ENCODE measurements at regions not wholly inside any gene's neighbourhood (a gene's known extent, or its start where the extent isn't known, plus 50 kb on each side); places are given as distances from the start of the nearest gene placed in this dataset.

GRCh38 chr5:92455011-92455410 is 1071.9 kb upstream of the ARRDC3 start:
- Histone ChIP-seq H3K9me2 (ENCODE audit: insufficient read depth, low read length) (no peaks in the 10 kb centered on the region), H3K4me3 (ENCODE audit: low read depth, low read length, poor library complexity, severe bottlenecking) (no peak overlapping the region), H3K79me2 (ENCODE audit: insufficient read depth, low read depth, low read length) (no peaks in the 10 kb centered on the region), H3K4me2 (ENCODE audit: low read length) (no peak overlapping the region), H3K27ac (ENCODE audit: low read depth, low read length, poor library complexity, severe bottlenecking) (no peak overlapping the region), H3K36me3 (ENCODE audit: insufficient read depth, low read length) (no peaks in the 10 kb centered on the region), H3K9me3 (ENCODE audit: low read length) (no peaks in the 10 kb centered on the region), H2AFZ (ENCODE audit: low read length) (no peak overlapping the region), H3K4me1 (ENCODE audit: insufficient read depth, low read length, poor library complexity, severe bottlenecking) (no peaks in the 10 kb centered on the region), H4K20me1 (ENCODE audit: insufficient read depth, low read length) (no peaks in the 10 kb centered on the region)
- intact Hi-C loops (cut with micrococcal nuclease; ENCODE audit: unreplicated experiment), result no loop called here
- TF ChIP-seq EZH2phosphoT487 (IDR thresholded peaks at IDR 0.05; ENCODE audit: borderline replicate concordance, low read depth, low read length) (no peak), CTCF (conservative IDR thresholded peaks at IDR 0.05; ENCODE audit: low read length) (no peak)
- CTCF ChIA-PET (ENCODE audit: unreplicated experiment), result no interaction called here
- no peak for DNase-seq (ENCODE audit: low spot score)
- POLR2A ChIA-PET, result interaction anchor here (0.6 kb wide), 1 partner anchor 830 kb away, joined by 3 read pairs; no protein-coding TSS in a partner anchor
- no TSS peak for BruUV-seq (replicated peaks)

- Histone ChIP-seq H3K79me2 (ENCODE audit: insufficient read depth, low read depth, low read length) (no peaks in the 10 kb centered on the region), H3K27ac (ENCODE audit: low read depth, low read length, poor library complexity, severe bottlenecking) (no peak overlapping the region), H3K4me3 (ENCODE audit: low read depth, low read length, poor library complexity, severe bottlenecking) (no peak overlapping the region), H3K9me2 (ENCODE audit: insufficient read depth, low read length) (no peaks in the 10 kb centered on the region), H3K36me3 (ENCODE audit: insufficient read depth, low read length) (no peaks in the 10 kb centered on the region), H4K20me1 (ENCODE audit: insufficient read depth, low read length) (no peaks in the 10 kb centered on the region), H2AFZ (ENCODE audit: low read length) (no peak overlapping the region), H3K4me2 (ENCODE audit: low read length) (no peak overlapping the region), H3K4me1 (ENCODE audit: insufficient read depth, low read length, poor library complexity, severe bottlenecking) (no peaks in the 10 kb centered on the region), H3K9me3 (ENCODE audit: low read length) (no peaks in the 10 kb centered on the region)
- ChIA-PET POLR2A (no interaction called here), CTCF (ENCODE audit: unreplicated experiment) (no interaction called here)
- intact Hi-C loops (cut with micrococcal nuclease; ENCODE audit: unreplicated experiment), result no loop called here
- TF ChIP-seq EZH2phosphoT487 (IDR thresholded peaks at IDR 0.05; ENCODE audit: borderline replicate concordance, low read depth, low read length) (no peak), CTCF (conservative IDR thresholded peaks at IDR 0.05; ENCODE audit: low read length) (no peak)
- no TSS peak for BruUV-seq (replicated peaks)
- no peak for DNase-seq (ENCODE audit: low spot score)
Measured at GRCh38 chr5:92444888-92445287, 1061.8 kb upstream of the ARRDC3 start.

GRCh38 chr5:92435781-92436180 is 1052.7 kb upstream of the ARRDC3 start:
- Histone ChIP-seq H3K4me2 (ENCODE audit: low read length) (no peak overlapping the region), H3K36me3 (ENCODE audit: insufficient read depth, low read length) (no peaks in the 10 kb centered on the region), H3K9me2 (ENCODE audit: insufficient read depth, low read length) (no peaks in the 10 kb centered on the region), H3K4me3 (ENCODE audit: low read depth, low read length, poor library complexity, severe bottlenecking) (no peak overlapping the region), H3K4me1 (ENCODE audit: insufficient read depth, low read length, poor library complexity, severe bottlenecking) (no peaks in the 10 kb centered on the region), H3K9me3 (ENCODE audit: low read length) (no peaks in the 10 kb centered on the region; the same call in 1 of the 2 replicates), H3K79me2 (ENCODE audit: insufficient read depth, low read depth, low read length) (no peaks in the 10 kb centered on the region), H2AFZ (ENCODE audit: low read length) (no peak overlapping the region), H4K20me1 (ENCODE audit: insufficient read depth, low read length) (no peaks in the 10 kb centered on the region), H3K27ac (ENCODE audit: low read depth, low read length, poor library complexity, severe bottlenecking) (no peak overlapping the region)
- DNase-seq (ENCODE audit: low spot score), result no peak
- intact Hi-C loops (cut with micrococcal nuclease; ENCODE audit: unreplicated experiment), result no loop called here
- ChIA-PET POLR2A (no interaction called here), CTCF (ENCODE audit: unreplicated experiment) (no interaction called here)
- TF ChIP-seq EZH2phosphoT487 (IDR thresholded peaks at IDR 0.05; ENCODE audit: borderline replicate concordance, low read depth, low read length) (no peak), CTCF (conservative IDR thresholded peaks at IDR 0.05; ENCODE audit: low read length) (no peak)
- BruUV-seq (replicated peaks), result no TSS peak

All from OCI-LY7 (cell line).